H9 (cell line): ENCODE measurements at regions not wholly inside any gene's neighbourhood (a gene's known extent, or its start where the extent isn't known, plus 50 kb on each side); places are given as distances from the start of the nearest gene placed in this dataset.

ENCODE experiments used
- DNase-seq: peaks from one replicate; pipeline ENCODE4 v3.0.0-alpha.2; 2017
- H2AFZ ChIP-seq: one replicate; pipeline ENCODE4 v1.6.1; 2013; ENCODE audit warnings: mild to moderate bottlenecking, low read length, control low read depth, moderate library complexity
- H2AK5ac ChIP-seq: 2 replicates; pipeline ENCODE4 v1.6.1; 2013; ENCODE audit warnings: low read length, control low read depth, mixed read lengths; ENCODE audit not compliant: insufficient read length
- H2BK120ac ChIP-seq: one replicate; pipeline ENCODE4 v1.6.1; 2013; ENCODE audit warnings: low read depth, mild to moderate bottlenecking, low read length, control low read depth, inconsistent platforms; ENCODE audit not compliant: poor library complexity, severe bottlenecking
- H2BK12ac ChIP-seq: 2 replicates; pipeline ENCODE4 v1.6.1; 2013; ENCODE audit warnings: low read length, control low read depth, mixed read lengths, low read depth; ENCODE audit not compliant: insufficient read length
- H2BK15ac ChIP-seq: 2 replicates; pipeline ENCODE4 v1.6.1; 2013; ENCODE audit warnings: low read depth, low read length, control low read depth
- H2BK20ac ChIP-seq: one replicate; pipeline ENCODE4 v1.6.1; 2013; ENCODE audit warnings: low read depth, mild to moderate bottlenecking, low read length, control low read depth, inconsistent platforms; ENCODE audit not compliant: poor library complexity, severe bottlenecking
- H2BK5ac ChIP-seq: 2 replicates; pipeline ENCODE4 v1.6.1; 2013; ENCODE audit warnings: low read length, control low read depth, mixed read lengths; ENCODE audit not compliant: insufficient read length
- H3K14ac ChIP-seq: 2 replicates; pipeline ENCODE4 v1.6.1; 2013; ENCODE audit warnings: low read length, control low read depth; ENCODE audit not compliant: insufficient read depth
- H3K18ac ChIP-seq: 2 replicates; pipeline ENCODE4 v1.6.1; 2013; ENCODE audit warnings: low read depth, mild to moderate bottlenecking, mixed read lengths, low read length, control low read depth; ENCODE audit not compliant: insufficient read length
- H3K23ac ChIP-seq: 2 replicates; pipeline ENCODE4 v1.6.1; 2013; ENCODE audit warnings: low read length, control low read depth, mixed read lengths, low read depth; ENCODE audit not compliant: insufficient read length
- H3K23me2 ChIP-seq: 2 replicates; pipeline ENCODE4 v1.6.1; 2013; ENCODE audit warnings: low read depth, mild to moderate bottlenecking, mixed read lengths, low read length, control low read depth; ENCODE audit not compliant: insufficient read length, poor library complexity, severe bottlenecking
- H3K27ac ChIP-seq: 2 replicates; pipeline ENCODE4 v1.5.1; 2013; ENCODE audit warnings: low read length, control low read depth, mixed read lengths, low read depth; ENCODE audit not compliant: insufficient read length
- H3K27me3 ChIP-seq: 2 replicates; pipeline ENCODE4 v1.6.1; 2013; ENCODE audit warnings: low read length, control low read depth, inconsistent platforms; ENCODE audit not compliant: insufficient read depth
- H3K4ac ChIP-seq: 2 replicates; pipeline ENCODE4 v1.6.1; 2013; ENCODE audit warnings: low read depth, mild to moderate bottlenecking, control low read depth, inconsistent platforms, low read length, moderate library complexity
- H3K4me1 ChIP-seq: 2 replicates; pipeline ENCODE4 v1.6.1; 2013; ENCODE audit warnings: low read length, control low read depth, inconsistent platforms; ENCODE audit not compliant: insufficient read depth
- H3K4me2 ChIP-seq: 2 replicates; pipeline ENCODE4 v1.6.1; 2013; ENCODE audit warnings: low read length, control low read depth, mixed read lengths; ENCODE audit not compliant: insufficient read length, insufficient read depth
- H3K56ac ChIP-seq: 2 replicates; pipeline ENCODE4 v1.6.1; 2013; ENCODE audit warnings: low read depth, mild to moderate bottlenecking, mixed read lengths, low read length, control low read depth; ENCODE audit not compliant: insufficient read length
- H3K79me1 ChIP-seq: 2 replicates; pipeline ENCODE4 v1.6.1; 2013; ENCODE audit warnings: low read depth, mild to moderate bottlenecking, moderate library complexity, low read length, control low read depth, inconsistent platforms; ENCODE audit not compliant: insufficient read depth, poor library complexity, severe bottlenecking
- H3K79me2 ChIP-seq: 2 replicates; pipeline ENCODE4 v1.6.1; 2013; ENCODE audit warnings: low read length, control low read depth, inconsistent platforms; ENCODE audit not compliant: insufficient read depth
- H3K9ac ChIP-seq: 2 replicates; pipeline ENCODE4 v1.6.1; 2013; ENCODE audit warnings: low read length, control low read depth, mixed read lengths; ENCODE audit not compliant: insufficient read length; ENCODE audit errors: extremely low read depth
- H3K9me3 ChIP-seq: one replicate; pipeline ENCODE4 v1.6.1; 2013; ENCODE audit warnings: low read depth, low read length, inconsistent platforms; ENCODE audit not compliant: control insufficient read depth
- H3T11ph ChIP-seq: one replicate; pipeline ENCODE4 v1.6.1; 2013; ENCODE audit warnings: mild to moderate bottlenecking, low read length, control low read depth, inconsistent platforms
- H4K20me1 ChIP-seq: one replicate; pipeline ENCODE4 v1.6.1; 2013; ENCODE audit not compliant: control insufficient read depth, insufficient read length, insufficient read depth
- H4K5ac ChIP-seq: 2 replicates; pipeline ENCODE4 v1.6.1; 2013; ENCODE audit warnings: low read depth, mild to moderate bottlenecking, mixed read lengths, low read length, control low read depth; ENCODE audit not compliant: insufficient read length
- H4K8ac ChIP-seq: replicated peaks from 2 replicates; pipeline ENCODE4 v1.6.1; 2013; ENCODE audit warnings: low read length, control low read depth, mixed read lengths, low read depth; ENCODE audit not compliant: insufficient read length
- H4K91ac ChIP-seq: 2 replicates; pipeline ENCODE4 v1.6.1; 2013; ENCODE audit warnings: low read depth, mild to moderate bottlenecking, moderate library complexity, mixed read lengths, low read length, control low read depth; ENCODE audit not compliant: insufficient read length
- H3K27ac Mint-ChIP-seq, 3 experiments: 2 replicates in 2 of 3; 3 replicates in 1 of 3; pipeline ENCODE4 v1.8.0; 2020 to 2021; ENCODE audit warnings: mixed read lengths in 3 of 3, mild to moderate bottlenecking in 1 of 3, moderate library complexity in 1 of 3
- H3K27me3 Mint-ChIP-seq: 2 replicates; pipeline ENCODE4 v1.8.0; 2021; ENCODE audit warnings: low read depth, mild to moderate bottlenecking, moderate library complexity, mixed read lengths
- H3K36me3 Mint-ChIP-seq, 3 experiments: 2 replicates in 2 of 3; 3 replicates in 1 of 3; pipeline ENCODE4 v1.8.0; 2020 to 2021; ENCODE audit warnings: low read depth in 3 of 3, mixed read lengths in 3 of 3; ENCODE audit not compliant: insufficient read depth in 1 of 3
- H3K4me1 Mint-ChIP-seq, 2 experiments: 2 replicates each; pipeline ENCODE4 v1.8.0; 2020; ENCODE audit warnings: mixed read lengths in 2 of 2
- H3K4me3 Mint-ChIP-seq, 2 experiments: 2 replicates in 1 of 2; 3 replicates in 1 of 2; pipeline ENCODE4 v1.8.0; 2020 to 2021; ENCODE audit warnings: mild to moderate bottlenecking in 2 of 2, mixed read lengths in 2 of 2, moderate library complexity in 1 of 2
- H3K9me3 Mint-ChIP-seq, 2 experiments: 2 replicates in 1 of 2; 3 replicates in 1 of 2; pipeline ENCODE4 v1.8.0; 2020; ENCODE audit warnings: mild to moderate bottlenecking in 2 of 2, mixed read lengths in 2 of 2, moderate library complexity in 1 of 2
- WGBS: extraction: QIAGEN DNeasy Blood & Tissue Kit; methylation state at CpG from one replicate; pipeline ENCODE4 v1.1.7; 2013; ENCODE audit warnings: missing lambda C conversion rate, low lambda C conversion rate, mixed read lengths; ENCODE audit not compliant: insufficient read length; ENCODE audit errors: extremely low coverage; 5-methylcytosine and 5-hydroxymethylcytosine counted together
- TF ChIP-seq, protein P1 (sequence below): fragments of 200-600 bp; sonication (generic); conservative IDR thresholded peaks from 3 replicates; pipeline ENCODE4 v1.8.0; 2021; ENCODE audit warnings: antibody characterized with exemption, mild to moderate bottlenecking

DNA sequence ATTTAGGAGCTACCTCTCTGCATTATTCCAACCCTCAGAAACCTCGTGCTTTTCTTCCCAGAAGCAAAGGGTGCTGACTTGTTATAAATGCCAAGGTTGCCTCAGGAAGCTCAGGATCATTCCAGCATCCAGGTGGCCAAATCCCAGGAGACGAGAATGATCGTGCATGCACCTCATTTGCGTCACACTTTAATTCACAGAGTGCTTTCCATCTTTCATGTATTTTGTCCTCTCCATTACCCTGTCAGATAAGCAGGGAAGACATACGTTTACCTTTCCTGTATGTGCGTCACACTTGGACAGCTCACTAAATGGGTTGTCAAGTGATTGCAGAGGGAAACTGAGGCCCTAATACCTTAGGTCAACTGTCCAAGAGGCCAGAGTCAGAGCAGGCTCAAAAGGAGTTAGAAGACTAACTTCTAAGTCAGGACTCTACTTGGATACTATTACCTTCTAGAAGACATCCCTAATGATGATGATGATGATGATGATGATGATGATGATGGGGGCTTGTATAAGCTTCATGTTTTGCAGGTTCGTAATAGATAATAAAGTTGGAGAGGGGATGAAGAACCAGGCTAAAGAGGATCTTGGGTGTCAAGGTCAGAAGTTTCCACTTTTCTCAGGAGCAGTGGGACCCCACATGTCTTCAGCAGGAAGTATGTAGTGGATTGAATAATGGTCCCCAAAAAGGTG lies 150.6 kb upstream of the TNRC6C start:
- Histone ChIP-seq H3K27ac (no peak overlapping the region), H3K4ac (no peak overlapping the region), H4K91ac (no peak overlapping the region), H3K18ac (no peak overlapping the region), H2BK5ac (no peak overlapping the region), H3K4me1 (peaks cover 6% of the 10 kb centered on the region; the same call in 1 of the 2 replicates), H4K20me1 (no peaks in the 10 kb centered on the region), H3T11ph (no peak overlapping the region), H3K14ac (no peak overlapping the region), H2AFZ (no peak overlapping the region), H3K4me2 (no peak overlapping the region), H3K9me3 (no peaks in the 10 kb centered on the region), H3K23ac (no peak overlapping the region), H3K79me1 (no peaks in the 10 kb centered on the region), H3K23me2 (no peaks in the 10 kb centered on the region), H3K56ac (no peak overlapping the region), H2AK5ac (no peak overlapping the region), H2BK12ac (no peak overlapping the region), H4K8ac (no peak overlapping the region), H2BK15ac (no peak overlapping the region), H3K27me3 (no peaks in the 10 kb centered on the region; the same call in 1 of the 2 replicates), H4K5ac (no peak overlapping the region), H2BK20ac (no peak overlapping the region), H3K9ac (no peak overlapping the region), H3K79me2 (no peaks in the 10 kb centered on the region), H2BK120ac (no peak overlapping the region)
- no peaks in the 10 kb centered on the region; a peak in 2 of 5 replicates for H3K9me3 Mint-ChIP-seq
- peaks cover 51% of the 10 kb centered on the region for H3K27me3 Mint-ChIP-seq
- H3K27ac Mint-ChIP-seq = no peak overlapping the region
- no peak for DNase-seq
- no peak overlapping the region for H3K4me3 Mint-ChIP-seq
- no CpG with 5 or more reads among the region's 7 CpGs for WGBS
- TF ChIP-seq, protein P1, sequence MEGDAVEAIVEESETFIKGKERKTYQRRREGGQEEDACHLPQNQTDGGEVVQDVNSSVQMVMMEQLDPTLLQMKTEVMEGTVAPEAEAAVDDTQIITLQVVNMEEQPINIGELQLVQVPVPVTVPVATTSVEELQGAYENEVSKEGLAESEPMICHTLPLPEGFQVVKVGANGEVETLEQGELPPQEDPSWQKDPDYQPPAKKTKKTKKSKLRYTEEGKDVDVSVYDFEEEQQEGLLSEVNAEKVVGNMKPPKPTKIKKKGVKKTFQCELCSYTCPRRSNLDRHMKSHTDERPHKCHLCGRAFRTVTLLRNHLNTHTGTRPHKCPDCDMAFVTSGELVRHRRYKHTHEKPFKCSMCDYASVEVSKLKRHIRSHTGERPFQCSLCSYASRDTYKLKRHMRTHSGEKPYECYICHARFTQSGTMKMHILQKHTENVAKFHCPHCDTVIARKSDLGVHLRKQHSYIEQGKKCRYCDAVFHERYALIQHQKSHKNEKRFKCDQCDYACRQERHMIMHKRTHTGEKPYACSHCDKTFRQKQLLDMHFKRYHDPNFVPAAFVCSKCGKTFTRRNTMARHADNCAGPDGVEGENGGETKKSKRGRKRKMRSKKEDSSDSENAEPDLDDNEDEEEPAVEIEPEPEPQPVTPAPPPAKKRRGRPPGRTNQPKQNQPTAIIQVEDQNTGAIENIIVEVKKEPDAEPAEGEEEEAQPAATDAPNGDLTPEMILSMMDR = no peak
- H3K36me3 Mint-ChIP-seq = no peaks in the 10 kb centered on the region
- peaks cover 16 to 33% of the 10 kb centered on the region in 2 experiments for H3K4me1 Mint-ChIP-seq
